Central memory CD8-positive, alpha-beta T cell (primary cell): ENCODE measurements at regions not wholly inside any gene's neighbourhood (a gene's known extent, or its start where the extent isn't known, plus 50 kb on each side); places are given as distances from the start of the nearest gene placed in this dataset.
"Not testable (repeated sequence)": the region's sequence is repeated elsewhere in the genome, so short reads cannot be mapped to it uniquely, and the experiment has no call there.

Source experiments
- ATAC-seq: fragments of 150-1000 bp; cut with Tn5 transposase; replicated peaks from 2 replicates; pipeline ENCODE4 v1.10.0; 2022; ENCODE audit warnings: mild to moderate bottlenecking, moderate FRiP score, moderate number of reproducible peaks; ENCODE audit not compliant: poor library complexity, severe bottlenecking; ENCODE audit errors: extremely low read depth
- DNase-seq, 2 donors: peaks; one replicate each; pipeline ENCODE4 v3.0.0; 2021; ENCODE audit warnings: low spot score in 2 of 2
- H3K27ac Mint-ChIP-seq: one replicate; pipeline ENCODE4 v1.8.0; 2022; ENCODE audit warnings: low read depth, mild to moderate bottlenecking, moderate library complexity, mixed read lengths
- H3K27me3 Mint-ChIP-seq: one replicate; pipeline ENCODE4 v1.8.0; 2022; ENCODE audit warnings: mixed read lengths
- H3K36me3 Mint-ChIP-seq: one replicate; pipeline ENCODE4 v1.8.0; 2022; ENCODE audit warnings: mild to moderate bottlenecking, moderate library complexity, mixed read lengths; ENCODE audit not compliant: insufficient read depth
- H3K4me1 Mint-ChIP-seq: one replicate; pipeline ENCODE4 v1.8.0; 2022; ENCODE audit warnings: mixed read lengths
- H3K4me3 Mint-ChIP-seq: one replicate; pipeline ENCODE4 v1.8.0; 2022; ENCODE audit warnings: mild to moderate bottlenecking, moderate library complexity, mixed read lengths
- H3K9me3 Mint-ChIP-seq: one replicate; pipeline ENCODE4 v1.8.0; 2022; ENCODE audit warnings: mixed read lengths

- Mint-ChIP-seq H3K4me1 (no peaks in the 10 kb centered on the region), H3K36me3 (no peaks in the 10 kb centered on the region), H3K9me3 (peaks cover 5% of the 10 kb centered on the region), H3K27me3 (no peaks in the 10 kb centered on the region), H3K4me3 (no peak overlapping the region), H3K27ac (no peak overlapping the region)
- DNase-seq (no peak), ATAC-seq (no peak)
These were observed 916.6 kb downstream of the DNAH5 start for GRCh38 chr5:13027874-13028273.

- no peaks in the 10 kb centered on the region for H3K9me3 Mint-ChIP-seq
- H3K4me1 Mint-ChIP-seq = no peaks in the 10 kb centered on the region
- DNase-seq (no peak), ATAC-seq (no peak)
- H3K36me3 Mint-ChIP-seq = no peaks in the 10 kb centered on the region
- H3K27me3 Mint-ChIP-seq = no peaks in the 10 kb centered on the region
- H3K4me3 Mint-ChIP-seq = no peak overlapping the region
- no peak overlapping the region for H3K27ac Mint-ChIP-seq
These were observed 924.8 kb downstream of the DNAH5 start for GRCh38 chr5:13019729-13020128.

GRCh38 chr5:13003457-13003856, 941.0 kb downstream of the DNAH5 start:
- Mint-ChIP-seq H3K4me1 (no peaks in the 10 kb centered on the region), H3K4me3 (no peak overlapping the region), H3K27ac (no peak overlapping the region), H3K9me3 (peaks cover 1% of the 10 kb centered on the region), H3K36me3 (no peaks in the 10 kb centered on the region), H3K27me3 (no peaks in the 10 kb centered on the region)
- DNase-seq (no peak), ATAC-seq (no peak)

DNA sequence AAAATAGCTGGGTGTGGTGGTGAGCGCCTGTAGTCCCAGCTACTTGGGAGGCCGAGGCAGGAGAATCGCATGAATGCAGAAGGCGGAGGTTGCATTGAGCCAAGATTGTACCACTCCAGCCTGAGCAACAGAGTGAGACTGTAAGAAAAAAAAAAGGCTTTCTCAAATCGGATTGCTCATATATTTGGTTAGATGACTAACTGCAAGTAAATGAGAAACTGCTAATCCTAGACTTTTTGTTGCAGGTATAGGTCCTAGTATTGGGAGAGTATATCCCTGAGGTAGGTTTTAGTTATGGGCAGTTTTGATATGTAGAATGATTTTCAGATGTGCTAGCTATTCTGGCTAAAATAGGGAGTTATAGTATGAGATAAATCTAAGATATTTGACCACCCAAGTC, 944.8 kb downstream of the DNAH5 start:
- DNase-seq (no peak), ATAC-seq (no peak)
- Mint-ChIP-seq H3K4me1 (no peaks in the 10 kb centered on the region), H3K9me3 (no peaks in the 10 kb centered on the region), H3K27ac (no peak overlapping the region), H3K27me3 (no peaks in the 10 kb centered on the region), H3K36me3 (no peaks in the 10 kb centered on the region), H3K4me3 (no peak overlapping the region)

GRCh38 chr5:12985142-12985541, 959.3 kb downstream of the DNAH5 start:
- no peak for ATAC-seq
- H3K36me3 Mint-ChIP-seq = peaks cover 2% of the 10 kb centered on the region
- no peak overlapping the region for H3K4me3 Mint-ChIP-seq
- no peak overlapping the region for H3K27ac Mint-ChIP-seq
- H3K4me1 Mint-ChIP-seq = no peaks in the 10 kb centered on the region
- no peaks in the 10 kb centered on the region for H3K27me3 Mint-ChIP-seq
- DNase-seq = no peak
- peaks cover 10% of the 10 kb centered on the region for H3K9me3 Mint-ChIP-seq

DNA sequence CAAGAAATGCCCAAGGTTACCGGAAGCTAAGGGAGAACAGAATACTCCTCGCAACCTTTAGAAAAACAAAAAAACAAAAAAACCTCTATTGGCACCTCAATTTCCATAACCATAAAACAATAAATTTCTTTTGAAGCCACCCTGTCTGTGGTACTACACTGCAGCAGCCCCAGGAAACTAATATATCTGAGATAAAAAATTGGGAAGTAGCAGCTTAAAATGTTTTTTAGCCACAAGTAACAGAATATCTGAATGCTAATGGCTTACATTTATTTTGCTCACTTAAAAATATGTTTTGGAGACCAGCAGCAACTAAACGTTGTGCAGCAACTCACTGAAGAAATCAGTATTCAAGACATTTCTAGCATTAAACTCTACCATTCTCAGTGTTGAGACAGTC, 969.6 kb downstream of the DNAH5 start:
- H3K4me3 Mint-ChIP-seq = no peak overlapping the region
- ATAC-seq = no peak

GRCh38 chr5:12965804-12966203, 978.7 kb downstream of the DNAH5 start:
- H3K27ac Mint-ChIP-seq = no peak overlapping the region
- peaks cover 9% of the 10 kb centered on the region for H3K9me3 Mint-ChIP-seq
- no peaks in the 10 kb centered on the region for H3K27me3 Mint-ChIP-seq
- no peak overlapping the region for H3K4me3 Mint-ChIP-seq
- H3K36me3 Mint-ChIP-seq = no peaks in the 10 kb centered on the region
- no peak for ATAC-seq
- no peaks in the 10 kb centered on the region for H3K4me1 Mint-ChIP-seq
- DNase-seq = no peak

More for the DNA sequence above, 969.6 kb downstream of the DNAH5 start:
- Mint-ChIP-seq H3K27ac (no peak overlapping the region), H3K36me3 (no peaks in the 10 kb centered on the region), H3K9me3 (peaks cover 5% of the 10 kb centered on the region), H3K4me1 (no peaks in the 10 kb centered on the region), H3K27me3 (no peaks in the 10 kb centered on the region)
- no peak for DNase-seq

- peaks cover 6% of the 10 kb centered on the region for H3K9me3 Mint-ChIP-seq
- no peak overlapping the region for H3K4me3 Mint-ChIP-seq
- DNase-seq = no peak
- H3K27ac Mint-ChIP-seq = no peak overlapping the region
- H3K27me3 Mint-ChIP-seq = no peaks in the 10 kb centered on the region
- no peaks in the 10 kb centered on the region for H3K4me1 Mint-ChIP-seq
- no peak for ATAC-seq
- H3K36me3 Mint-ChIP-seq = no peaks in the 10 kb centered on the region
These were observed 984.8 kb downstream of the DNAH5 start for GRCh38 chr5:12959713-12960112.

- Mint-ChIP-seq H3K4me1 (no peaks in the 10 kb centered on the region), H3K27ac (no peak overlapping the region), H3K9me3 (no peaks in the 10 kb centered on the region), H3K36me3 (peaks cover 4% of the 10 kb centered on the region), H3K4me3 (no peak overlapping the region), H3K27me3 (no peaks in the 10 kb centered on the region)
- no peak for DNase-seq
- ATAC-seq = no peak
These were observed 992.1 kb downstream of the DNAH5 start for GRCh38 chr5:12952409-12952808.

DNA sequence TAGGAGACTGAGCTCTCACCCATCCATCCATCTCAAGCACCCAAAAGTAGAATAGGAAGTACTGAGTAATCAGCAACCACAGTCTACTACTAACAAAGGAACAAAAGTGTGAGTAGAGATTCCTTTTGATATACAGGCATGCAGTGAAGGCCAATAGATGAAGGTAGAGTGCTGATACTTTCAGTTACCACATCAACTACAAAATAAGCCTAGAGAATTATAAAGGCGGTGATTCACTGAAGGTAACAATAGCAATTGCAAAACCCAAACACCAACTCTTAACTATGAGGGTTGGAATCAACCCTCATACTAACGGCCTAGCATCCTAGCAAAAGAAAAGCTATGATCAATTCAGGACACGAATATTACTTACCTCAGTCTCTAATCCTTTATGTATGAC, 992.6 kb downstream of the DNAH5 start:
- Mint-ChIP-seq H3K4me3 (no peak overlapping the region), H3K9me3 (peaks cover 3% of the 10 kb centered on the region), H3K4me1 (no peaks in the 10 kb centered on the region), H3K27ac (no peak overlapping the region), H3K36me3 (peaks cover 4% of the 10 kb centered on the region), H3K27me3 (no peaks in the 10 kb centered on the region)
- no peak for ATAC-seq
- no peak for DNase-seq

GRCh38 chr5:12947379-12947778, 997.1 kb downstream of the DNAH5 start:
- Mint-ChIP-seq H3K36me3 (peaks cover 4% of the 10 kb centered on the region), H3K27ac (no peak overlapping the region), H3K27me3 (no peaks in the 10 kb centered on the region), H3K9me3 (peaks cover 6% of the 10 kb centered on the region), H3K4me3 (no peak overlapping the region), H3K4me1 (no peaks in the 10 kb centered on the region)
- ATAC-seq (no peak), DNase-seq (no peak)

GRCh38 chr5:12945477-12945876, 999.0 kb downstream of the DNAH5 start:
- not testable (repeated sequence) for H3K36me3 Mint-ChIP-seq, H3K4me1 Mint-ChIP-seq, H3K9me3 Mint-ChIP-seq, H3K4me3 Mint-ChIP-seq, H3K27ac Mint-ChIP-seq, ATAC-seq, H3K27me3 Mint-ChIP-seq, DNase-seq

DNA sequence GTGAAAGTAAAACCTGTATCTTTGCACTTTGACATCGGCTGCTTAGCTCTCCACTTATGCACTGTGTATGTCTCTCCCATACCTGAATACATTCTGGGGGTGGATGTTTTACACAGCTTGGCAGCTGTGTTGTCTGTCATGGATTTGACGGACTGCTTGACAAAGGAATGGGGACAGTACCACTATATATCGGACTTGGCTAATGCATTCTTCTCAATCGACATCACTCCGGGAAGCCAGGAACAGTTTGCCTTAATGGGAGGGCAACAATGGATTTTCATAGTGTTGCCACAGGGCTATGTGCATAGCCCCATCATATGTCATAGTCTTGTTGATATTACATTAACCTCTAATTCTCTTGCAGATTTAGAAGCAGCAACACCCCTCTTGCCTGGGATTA, 1008.3 kb downstream of the DNAH5 start:
- ATAC-seq (no peak), DNase-seq (no peak)
- H3K9me3 Mint-ChIP-seq = peaks cover 6% of the 10 kb centered on the region
- no peaks in the 10 kb centered on the region for H3K27me3 Mint-ChIP-seq
- no peak overlapping the region for H3K27ac Mint-ChIP-seq
- H3K4me1 Mint-ChIP-seq = no peaks in the 10 kb centered on the region
- no peaks in the 10 kb centered on the region for H3K36me3 Mint-ChIP-seq
- H3K4me3 Mint-ChIP-seq = no peak overlapping the region

- peaks cover 2% of the 10 kb centered on the region for H3K36me3 Mint-ChIP-seq
- H3K27ac Mint-ChIP-seq = no peak overlapping the region
- no peak overlapping the region for H3K4me3 Mint-ChIP-seq
- ATAC-seq (no peak), DNase-seq (no peak)
- H3K4me1 Mint-ChIP-seq = no peaks in the 10 kb centered on the region
- H3K27me3 Mint-ChIP-seq = no peaks in the 10 kb centered on the region
- peaks cover 6% of the 10 kb centered on the region for H3K9me3 Mint-ChIP-seq
These were observed 1009.8 kb downstream of the DNAH5 start for GRCh38 chr5:12934722-12935121.
